HT-29 (cell line): ENCODE measurements at regions not wholly inside any gene's neighbourhood (a gene's known extent, or its start where the extent isn't known, plus 50 kb on each side); places are given as distances from the start of the nearest gene placed in this dataset.

Experiments
- DNase-seq: peaks from one replicate; pipeline ENCODE4 v3.0.0-alpha.2; 2015; ENCODE audit warnings: low spot score

GRCh38 chr13:50192272-50192813 lies 177.1 kb downstream of the KCNRG start:
- DNase-seq, result no peak

DNA sequence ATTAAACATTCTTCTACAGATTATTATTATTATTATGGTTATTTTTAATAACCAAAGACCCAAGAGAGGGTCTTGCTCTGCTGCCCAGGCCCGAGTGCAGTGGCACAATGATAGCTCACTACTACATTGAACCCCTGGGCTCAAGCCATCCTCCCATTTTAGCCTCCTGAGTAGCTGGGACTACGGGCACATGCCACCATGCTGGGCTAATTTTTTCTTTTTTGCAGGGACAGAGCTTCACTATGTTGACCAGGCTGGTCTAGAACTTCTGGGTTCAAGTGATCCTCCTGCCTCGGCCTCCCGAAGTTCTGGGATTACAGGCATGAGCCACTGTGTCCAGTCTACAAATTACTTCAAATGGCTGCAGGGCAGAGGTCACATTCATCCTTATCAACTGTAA lies 179.8 kb downstream of the KCNRG start:
- no peak for DNase-seq

DNA sequence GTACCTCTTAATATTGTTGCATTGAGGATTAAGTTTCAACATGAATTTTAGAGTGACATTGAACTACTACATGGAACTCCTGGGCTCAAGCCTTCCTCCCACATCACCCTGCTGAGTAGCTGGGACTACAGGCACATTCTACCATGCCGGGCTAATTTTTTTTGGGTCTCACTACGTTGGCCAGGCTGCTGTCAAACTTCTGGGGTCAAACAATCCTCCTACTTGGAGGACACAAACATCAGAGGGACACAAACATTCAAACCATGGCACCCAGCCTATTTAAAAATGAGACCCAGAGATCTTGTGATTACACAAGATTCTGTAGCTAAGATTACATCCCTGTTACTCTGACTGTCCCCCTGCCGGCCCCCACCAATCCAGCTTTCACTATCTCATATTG lies 180.9 kb downstream of the KCNRG start:
- DNase-seq, result no peak

DNA sequence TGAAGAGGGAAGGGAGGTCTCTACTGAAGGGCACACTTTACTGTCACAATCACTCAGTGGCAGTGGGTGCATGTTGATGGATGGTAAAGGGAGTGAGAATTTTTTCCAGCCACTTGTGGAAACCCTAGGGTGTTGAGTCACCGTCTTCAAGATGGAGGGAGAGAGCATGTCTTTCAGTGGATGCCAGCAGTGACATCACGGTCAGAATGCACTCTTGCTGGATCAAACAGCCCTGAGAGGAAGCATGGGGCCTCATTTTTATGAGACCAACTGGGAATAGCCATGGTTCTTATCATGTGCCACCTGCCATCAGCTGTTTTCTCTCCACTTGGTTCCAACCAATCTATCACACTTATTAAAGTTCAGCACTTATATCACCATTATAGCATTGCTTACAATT lies 182.5 kb downstream of the KCNRG start:
- no peak for DNase-seq

- no peak for DNase-seq
Measured at GRCh38 chr13:50198508-50198907, 183.3 kb downstream of the KCNRG start.

GRCh38 chr13:50200569-50200968 lies 185.3 kb downstream of the KCNRG start:
- DNase-seq, result no peak

- DNase-seq, result no peak
Measured at GRCh38 chr13:50200988-50201387, 185.7 kb downstream of the KCNRG start.

- no peak for DNase-seq
Measured at GRCh38 chr13:50202485-50202884, 187.2 kb downstream of the KCNRG start.

DNA sequence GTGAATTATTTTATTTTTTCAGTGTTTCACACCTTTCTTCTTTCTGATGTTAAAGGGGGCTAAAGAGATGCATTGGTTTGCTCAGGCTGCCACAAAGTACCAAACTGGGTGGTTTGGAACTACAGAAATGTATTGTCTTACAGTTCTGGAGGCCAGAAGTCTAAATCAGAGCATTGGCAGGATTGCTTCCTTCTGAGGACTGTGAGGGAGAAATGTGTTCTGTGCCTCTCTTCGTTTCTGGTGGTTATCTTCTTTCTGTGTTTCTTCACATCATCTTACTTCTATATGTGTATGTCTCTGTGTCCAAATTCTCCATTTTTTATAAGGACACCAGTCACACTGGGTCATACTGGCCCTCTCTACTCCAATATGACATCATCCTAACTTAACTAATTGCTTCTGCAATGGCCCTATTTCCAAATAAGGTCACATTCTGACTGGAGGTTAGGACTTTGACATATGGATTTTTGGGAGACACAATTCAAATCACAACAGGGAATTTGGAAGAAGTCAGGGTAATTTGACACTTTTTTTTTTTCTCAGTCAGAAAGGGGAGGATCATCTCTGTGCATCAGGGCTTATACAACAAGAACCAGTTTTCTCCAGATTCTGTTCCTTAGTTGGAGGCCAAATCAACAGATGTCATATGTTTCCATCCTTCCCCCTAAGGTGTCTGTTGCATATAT lies 188.2 kb downstream of the KCNRG start:
- no peak for DNase-seq

- DNase-seq, result no peak
Measured at GRCh38 chr13:50205581-50205980, 190.3 kb downstream of the KCNRG start.

DNA sequence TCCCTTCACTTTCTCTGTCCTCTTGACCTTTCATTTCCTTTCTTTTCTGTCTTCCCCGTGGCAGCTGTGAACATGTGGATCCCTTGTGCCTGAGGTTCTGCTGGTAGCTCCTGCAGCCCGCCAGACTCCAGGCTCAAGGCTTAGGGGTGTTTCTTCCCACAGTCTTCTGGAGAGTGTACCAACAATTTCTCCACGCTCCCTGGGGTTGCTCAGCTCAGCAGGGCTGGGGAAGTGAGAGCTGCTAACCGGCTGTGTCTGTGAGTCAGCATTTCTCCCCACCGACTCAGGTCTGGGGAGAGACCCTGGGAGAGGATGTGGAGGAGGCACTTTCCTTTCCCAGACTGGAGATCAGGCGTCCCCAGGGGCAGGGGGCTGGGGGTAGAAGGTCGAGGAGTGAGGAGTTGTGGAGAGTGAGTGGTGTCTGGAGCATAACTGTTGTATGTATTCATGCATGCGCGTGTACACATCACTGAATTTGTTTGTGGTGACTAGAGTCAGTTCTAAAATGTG lies 193.6 kb downstream of the KCNRG start:
- DNase-seq, result peak; percentile 49

DNA sequence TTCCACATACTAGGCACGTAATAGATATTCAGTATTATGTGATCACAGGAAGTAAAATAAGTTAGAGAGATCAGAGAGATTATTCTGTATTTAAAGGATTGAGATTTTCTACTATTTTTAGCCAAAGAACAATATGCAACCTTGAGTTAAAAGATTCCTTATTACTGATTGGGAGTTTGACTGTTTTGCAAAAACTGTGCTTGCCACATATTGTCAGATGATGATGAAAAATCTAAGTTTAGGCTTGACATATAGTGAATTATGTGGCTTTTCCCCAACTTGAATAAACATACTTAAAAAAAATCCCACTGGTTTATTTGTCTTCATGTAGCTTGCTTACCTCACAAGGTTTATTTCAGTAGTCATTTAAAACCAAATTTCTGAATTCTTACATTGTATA lies 194.4 kb downstream of the KCNRG start:
- DNase-seq, result no peak

GRCh38 chr13:50213526-50213925 lies 198.3 kb downstream of the KCNRG start:
- DNase-seq, result no peak

DNA sequence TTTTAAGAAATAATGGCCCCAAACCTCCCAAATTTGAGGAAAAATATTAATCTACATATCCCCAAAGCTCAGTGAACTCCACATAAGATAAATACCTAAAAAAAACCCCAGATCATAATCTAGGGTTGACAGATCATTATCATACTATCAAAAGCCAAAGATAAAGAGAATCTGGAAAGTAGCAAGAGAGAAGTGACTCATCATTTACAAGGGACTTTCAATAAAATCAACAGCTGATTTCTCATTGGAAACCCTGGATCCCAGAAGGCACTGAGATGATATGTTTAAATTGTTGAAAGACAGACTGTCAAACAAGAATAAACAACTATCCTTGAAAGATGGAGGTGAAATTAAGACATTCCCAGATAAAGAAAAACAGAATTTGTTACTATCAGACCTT lies 199.3 kb downstream of the KCNRG start:
- DNase-seq, result peak; percentile 49

GRCh38 chr13:50215399-50215798 lies 200.2 kb downstream of the KCNRG start:
- DNase-seq, result no peak

DNA sequence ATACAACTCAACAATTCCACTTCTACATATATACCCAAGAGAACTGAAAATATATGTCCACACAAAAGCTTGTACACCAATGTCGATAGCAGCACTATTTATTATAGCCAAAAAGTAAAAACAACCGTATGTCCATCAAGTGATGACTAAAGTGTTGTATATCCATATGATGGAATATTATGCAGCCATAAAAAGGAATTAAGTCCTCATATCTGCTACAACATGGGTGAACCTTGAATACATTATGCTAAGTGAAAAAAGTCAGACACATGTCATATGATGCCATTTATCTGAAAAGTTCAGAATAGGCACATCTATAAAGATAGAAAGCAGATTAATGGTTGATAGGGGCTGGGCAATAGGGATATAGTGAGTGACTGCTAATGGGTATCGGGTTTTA lies 204.5 kb downstream of the KCNRG start:
- no peak for DNase-seq

DNA sequence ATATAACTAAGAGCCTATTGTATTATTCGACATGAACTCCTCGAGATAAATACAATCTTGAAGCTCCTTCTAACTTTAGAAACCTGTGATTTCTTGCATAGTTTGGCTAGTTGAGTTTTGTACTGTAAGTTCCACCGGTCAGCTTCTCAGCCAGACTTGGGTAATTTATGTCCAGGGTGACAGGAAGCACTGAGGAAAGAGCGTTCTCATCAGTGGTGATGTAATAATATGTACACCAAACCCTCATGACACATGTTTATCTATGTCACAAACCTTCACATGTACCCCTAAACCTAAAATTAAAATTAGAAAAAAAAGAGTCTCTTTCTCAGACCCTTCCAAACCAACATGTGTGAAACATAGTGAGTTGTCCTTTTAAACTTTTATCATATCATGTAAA lies 205.7 kb downstream of the KCNRG start:
- DNase-seq, result no peak

GRCh38 chr13:50222569-50223332 lies 207.5 kb downstream of the KCNRG start:
- DNase-seq, result no peak

DNA sequence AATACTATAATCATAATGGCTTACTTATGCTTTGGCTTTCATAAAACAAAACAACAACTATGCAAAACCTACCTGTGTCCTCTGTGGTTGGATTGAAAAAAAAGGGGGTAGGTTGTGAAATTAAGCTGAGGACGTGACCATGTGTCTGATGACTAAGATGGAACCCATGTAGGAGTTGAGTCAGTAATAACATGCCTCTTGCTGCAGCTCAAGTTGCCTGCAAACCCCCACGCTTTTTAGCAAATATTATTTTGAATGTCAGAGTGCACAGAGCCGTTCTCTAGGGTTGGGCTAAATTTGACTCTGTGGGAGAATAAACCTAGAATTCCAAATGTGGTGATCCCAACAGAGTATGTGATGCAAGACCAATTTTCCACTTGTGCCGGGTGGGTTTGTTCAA lies 209.3 kb downstream of the KCNRG start:
- DNase-seq, result no peak

- DNase-seq, result no peak
Measured at GRCh38 chr13:50225193-50226155, 210.2 kb downstream of the KCNRG start.

- no peak for DNase-seq
Measured at GRCh38 chr13:50226515-50227155, 211.4 kb downstream of the KCNRG start.
